Keratinocyte (primary cell): ENCODE measurements at regions not wholly inside any gene's neighbourhood (a gene's known extent, or its start where the extent isn't known, plus 50 kb on each side); places are given as distances from the start of the nearest gene placed in this dataset.

Source experiments
- DNase-seq: peaks from one replicate; pipeline ENCODE4 v3.0.0-alpha.2; 2011; ENCODE audit warnings: low read depth, missing footprints, low spot score
- FAIRE-seq: peaks from 2 replicates; lab custom pipeline; 2011; peaks lifted over from hg19 to GRCh38; lab: Jason Lieb, UNC
- H2AFZ ChIP-seq: 2 replicates; pipeline ENCODE4 v1.6.0; 2012; ENCODE audit warnings: low read length, control low read depth, inconsistent platforms; ENCODE audit not compliant: control insufficient read depth
- H3K27ac ChIP-seq: 2 replicates; pipeline ENCODE4 v1.5.1; 2011; ENCODE audit warnings: low read length; ENCODE audit not compliant: control insufficient read depth, insufficient read depth
- H3K27me3 ChIP-seq: 3 replicates; pipeline ENCODE4 v1.6.0; 2011; ENCODE audit warnings: low read length; ENCODE audit not compliant: control insufficient read depth, insufficient read depth; ENCODE audit errors: extremely low read depth
- H3K36me3 ChIP-seq, 2 experiments: 2 replicates in 1 of 2; 3 replicates in 1 of 2; pipeline ENCODE4 v1.5.1; 2011; ENCODE audit warnings: low read length in 2 of 2, mild to moderate bottlenecking in 1 of 2; ENCODE audit not compliant: control insufficient read depth in 2 of 2, insufficient read depth in 2 of 2; ENCODE audit errors: extremely low read depth in 1 of 2
- H3K4me1 ChIP-seq: 3 replicates; pipeline ENCODE4 v1.5.1; 2011; ENCODE audit warnings: low read length; ENCODE audit not compliant: control insufficient read depth, insufficient read depth; ENCODE audit errors: extremely low read depth
- H3K4me2 ChIP-seq: 3 replicates; pipeline ENCODE4 v1.6.0; 2011; ENCODE audit warnings: low read depth, low read length; ENCODE audit not compliant: control insufficient read depth, insufficient read depth; ENCODE audit errors: extremely low read depth
- H3K4me3 ChIP-seq, 3 experiments: fragments of 200-600 bp in 1 of 3; sonication (generic) in 1 of 3; 2 replicates in 2 of 3; 3 replicates in 1 of 3; pipeline ENCODE4 v1.5.1; 2011 to 2016; ENCODE audit warnings: low read length in 3 of 3, mild to moderate bottlenecking in 3 of 3, control low read depth in 2 of 3, inconsistent platforms in 1 of 3, low read depth in 1 of 3, mixed read lengths in 1 of 3, mixed run types in 1 of 3, moderate library complexity in 1 of 3; ENCODE audit not compliant: control insufficient read depth in 2 of 3, insufficient read depth in 2 of 3; ENCODE audit errors: extremely low read depth in 1 of 3
- H3K79me2 ChIP-seq: 2 replicates; pipeline ENCODE4 v1.6.0; 2012; ENCODE audit warnings: low read length; ENCODE audit not compliant: control insufficient read depth, insufficient read depth
- H3K9ac ChIP-seq: 3 replicates; pipeline ENCODE4 v1.6.0; 2011; ENCODE audit warnings: low read length; ENCODE audit not compliant: control insufficient read depth, insufficient read depth; ENCODE audit errors: extremely low read depth
- H3K9me1 ChIP-seq: 3 replicates; pipeline ENCODE4 v1.6.0; 2011; ENCODE audit warnings: low read length; ENCODE audit not compliant: control insufficient read depth, insufficient read depth; ENCODE audit errors: extremely low read depth
- H3K9me3 ChIP-seq: 2 replicates; pipeline ENCODE4 v1.5.1; 2012; ENCODE audit warnings: low read depth, low read length; ENCODE audit not compliant: control insufficient read depth
- H4K20me1 ChIP-seq: 3 replicates; pipeline ENCODE4 v1.6.0; 2011; ENCODE audit warnings: low read length; ENCODE audit not compliant: control insufficient read depth, insufficient read depth; ENCODE audit errors: extremely low read depth
- EZH2 ChIP-seq: IDR thresholded peaks from one replicate; pipeline ENCODE4 v1.6.1; 2012; ENCODE audit warnings: inconsistent platforms, mild to moderate bottlenecking, low read length, moderate library complexity
- dilution Hi-C: fragments of 300-500 bp; cut with MboI; formaldehyde crosslinking; loops from one replicate; pipeline ENCODE4 v1.7.0; 2020; ENCODE audit warnings: low sequenced_read_pairs; ENCODE audit not compliant: extremely low pct_ligation_motif_present
- TF ChIP-seq, protein P1 (sequence below), 3 experiments: IDR thresholded peaks in 1 of 3; conservative IDR thresholded peaks in 1 of 3; optimal IDR thresholded peaks in 1 of 3; 2 replicates in 2 of 3; 3 replicates in 1 of 3; pipeline versions ENCODE3 to v1.5.1; 2011; ENCODE audit warnings: low read length in 3 of 3, mild to moderate bottlenecking in 3 of 3, moderate library complexity in 2 of 3, control low read depth in 1 of 3, inconsistent platforms in 1 of 3; ENCODE audit not compliant: insufficient read depth in 2 of 3; ENCODE audit errors: extremely low read depth in 1 of 3

DNA sequence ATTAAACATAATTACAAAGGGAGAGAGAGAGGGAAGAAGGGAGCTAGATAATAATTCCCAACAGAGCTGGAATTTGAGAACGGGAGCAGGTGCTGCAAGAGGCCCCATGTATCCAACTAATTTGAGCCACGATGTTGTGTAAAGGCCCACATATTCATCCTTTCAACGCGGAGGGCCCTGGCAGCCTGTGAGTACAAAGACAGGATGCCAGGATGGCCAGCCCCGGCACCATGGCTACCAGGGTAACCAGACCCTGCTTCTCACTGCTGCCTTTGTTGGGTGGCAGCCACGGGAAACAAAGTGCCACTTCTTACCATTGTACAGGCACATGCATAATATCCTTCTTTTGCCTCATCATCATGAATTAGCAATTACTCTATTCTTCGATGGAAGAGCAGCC, 492.0 kb upstream of the NRSN1 start:
- Histone ChIP-seq H3K9me1 (no peaks in the 10 kb centered on the region), H3K4me2 (no peak overlapping the region), H3K27me3 (no peaks in the 10 kb centered on the region), H3K9me3 (no peaks in the 10 kb centered on the region), H3K79me2 (no peaks in the 10 kb centered on the region), H3K27ac (no peak overlapping the region), H4K20me1 (no peaks in the 10 kb centered on the region), H3K9ac (no peak overlapping the region), H3K4me3 (no peak overlapping the region), H3K4me1 (no peaks in the 10 kb centered on the region), H2AFZ (no peak overlapping the region), H3K36me3 (no peaks in the 10 kb centered on the region)
- dilution Hi-C loops, result no loop called here
- TF ChIP-seq, protein P1, sequence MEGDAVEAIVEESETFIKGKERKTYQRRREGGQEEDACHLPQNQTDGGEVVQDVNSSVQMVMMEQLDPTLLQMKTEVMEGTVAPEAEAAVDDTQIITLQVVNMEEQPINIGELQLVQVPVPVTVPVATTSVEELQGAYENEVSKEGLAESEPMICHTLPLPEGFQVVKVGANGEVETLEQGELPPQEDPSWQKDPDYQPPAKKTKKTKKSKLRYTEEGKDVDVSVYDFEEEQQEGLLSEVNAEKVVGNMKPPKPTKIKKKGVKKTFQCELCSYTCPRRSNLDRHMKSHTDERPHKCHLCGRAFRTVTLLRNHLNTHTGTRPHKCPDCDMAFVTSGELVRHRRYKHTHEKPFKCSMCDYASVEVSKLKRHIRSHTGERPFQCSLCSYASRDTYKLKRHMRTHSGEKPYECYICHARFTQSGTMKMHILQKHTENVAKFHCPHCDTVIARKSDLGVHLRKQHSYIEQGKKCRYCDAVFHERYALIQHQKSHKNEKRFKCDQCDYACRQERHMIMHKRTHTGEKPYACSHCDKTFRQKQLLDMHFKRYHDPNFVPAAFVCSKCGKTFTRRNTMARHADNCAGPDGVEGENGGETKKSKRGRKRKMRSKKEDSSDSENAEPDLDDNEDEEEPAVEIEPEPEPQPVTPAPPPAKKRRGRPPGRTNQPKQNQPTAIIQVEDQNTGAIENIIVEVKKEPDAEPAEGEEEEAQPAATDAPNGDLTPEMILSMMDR (optimal IDR thresholded peaks at IDR 0.05 in 1 of 3, IDR thresholded peaks at IDR 0.05 in 1 of 3, conservative IDR thresholded peaks at IDR 0.05 in 1 of 3; ENCODE audit: extremely low read depth in 1 of 3, insufficient read depth in 2 of 3, low read length in 3 of 3), result no peak
- TF ChIP-seq EZH2, result no peak
- DNase-seq (no peak), FAIRE-seq (no peak)

DNA sequence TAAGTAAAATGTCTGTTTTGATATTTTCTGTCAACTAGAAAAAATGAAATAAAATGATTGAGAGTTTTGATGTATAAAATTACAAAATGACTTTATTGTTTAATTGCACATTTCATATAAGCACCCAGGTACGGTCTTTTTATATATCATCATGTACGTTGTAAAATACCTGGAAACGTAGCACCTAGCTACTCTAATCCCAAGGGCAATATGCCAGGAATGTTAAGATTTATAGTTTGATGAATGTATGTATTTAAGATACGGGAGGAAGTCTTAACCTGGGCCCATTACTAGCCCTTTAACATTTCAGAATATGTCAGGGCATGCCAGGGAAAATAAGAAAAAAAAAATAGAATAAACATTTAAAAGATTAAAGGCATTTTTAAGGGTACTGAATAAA, 490.9 kb upstream of the NRSN1 start:
- Histone ChIP-seq H3K27me3 (no peaks in the 10 kb centered on the region), H2AFZ (no peak overlapping the region), H3K27ac (no peak overlapping the region), H3K36me3 (no peaks in the 10 kb centered on the region), H3K4me1 (no peaks in the 10 kb centered on the region), H3K9me1 (no peaks in the 10 kb centered on the region), H4K20me1 (no peaks in the 10 kb centered on the region), H3K9ac (no peak overlapping the region), H3K4me3 (no peak overlapping the region), H3K4me2 (no peak overlapping the region), H3K9me3 (no peaks in the 10 kb centered on the region), H3K79me2 (no peaks in the 10 kb centered on the region)
- FAIRE-seq (no peak), DNase-seq (no peak)
- dilution Hi-C loops, result no loop called here
- no peak for TF ChIP-seq EZH2
- TF ChIP-seq, protein P1 (optimal IDR thresholded peaks at IDR 0.05 in 1 of 3, IDR thresholded peaks at IDR 0.05 in 1 of 3, conservative IDR thresholded peaks at IDR 0.05 in 1 of 3; ENCODE audit: extremely low read depth in 1 of 3, insufficient read depth in 2 of 3, low read length in 3 of 3), result no peak
